BLaER1 (cell line): ENCODE measurements at regions not wholly inside any gene's neighbourhood (a gene's known extent, or its start where the extent isn't known, plus 50 kb on each side); places are given as distances from the start of the nearest gene placed in this dataset.
"Not testable (repeated sequence)": the region's sequence is repeated elsewhere in the genome, so short reads cannot be mapped to it uniquely, and the experiment has no call there.

Source experiments
- H3K27ac ChIP-seq: shearing (Covaris generic); formaldehyde crosslinking; 2 replicates; pipeline ENCODE4 v1.8.1; 2022
- H3K27me3 ChIP-seq: shearing (Covaris generic); formaldehyde crosslinking; 2 replicates; pipeline ENCODE4 v1.8.1; 2022
- H3K36me3 ChIP-seq: shearing (Covaris generic); formaldehyde crosslinking; 2 replicates; pipeline ENCODE4 v1.8.1; 2022
- H3K4me1 ChIP-seq: shearing (Covaris generic); formaldehyde crosslinking; 2 replicates; pipeline ENCODE4 v1.8.1; 2022
- H3K4me2 ChIP-seq: shearing (Covaris generic); formaldehyde crosslinking; 2 replicates; pipeline ENCODE4 v1.8.1; 2022
- H3K4me3 ChIP-seq: shearing (Covaris generic); formaldehyde crosslinking; 2 replicates; pipeline ENCODE4 v1.8.1; 2022
- H3K9ac ChIP-seq: shearing (Covaris generic); formaldehyde crosslinking; 2 replicates; pipeline ENCODE4 v1.8.1; 2022
- H3K9me3 ChIP-seq: shearing (Covaris generic); formaldehyde crosslinking; 2 replicates; pipeline ENCODE4 v1.8.1; 2022
- H4K20me1 ChIP-seq: shearing (Covaris generic); formaldehyde crosslinking; 2 replicates; pipeline ENCODE4 v1.8.1; 2022
- Cebpa-rat ChIP-seq: shearing (Covaris generic); IDR thresholded peaks from 2 replicates; pipeline ENCODE4 v1.8.1; 2022

- H3K4me3 ChIP-seq = no peak overlapping the region
- H3K27ac ChIP-seq = no peak overlapping the region
- no peaks in the 10 kb centered on the region for H3K4me1 ChIP-seq
- no peaks in the 10 kb centered on the region for H4K20me1 ChIP-seq
- no peaks in the 10 kb centered on the region for H3K36me3 ChIP-seq
- H3K27me3 ChIP-seq = no peaks in the 10 kb centered on the region
- no peak for TF ChIP-seq Cebpa-rat
- H3K9ac ChIP-seq = no peak overlapping the region
- H3K9me3 ChIP-seq = no peaks in the 10 kb centered on the region
- H3K4me2 ChIP-seq = no peak overlapping the region
These were observed 120.4 kb upstream of the SERPINE2 start for GRCh38 chr2:224159345-224159928.

- no peaks in the 10 kb centered on the region for H3K4me1 ChIP-seq
- no peaks in the 10 kb centered on the region for H3K9me3 ChIP-seq
- no peaks in the 10 kb centered on the region for H4K20me1 ChIP-seq
- H3K36me3 ChIP-seq = no peaks in the 10 kb centered on the region
- no peak overlapping the region for H3K4me2 ChIP-seq
- no peak overlapping the region for H3K9ac ChIP-seq
- TF ChIP-seq Cebpa-rat = no peak
- no peak overlapping the region for H3K27ac ChIP-seq
- H3K4me3 ChIP-seq = no peak overlapping the region
- no peaks in the 10 kb centered on the region for H3K27me3 ChIP-seq
These were observed 119.7 kb upstream of the SERPINE2 start for GRCh38 chr2:224158831-224159230.

GRCh38 chr2:224158061-224158460, 119.0 kb upstream of the SERPINE2 start:
- Histone ChIP-seq H4K20me1 (no peaks in the 10 kb centered on the region), H3K9me3 (no peaks in the 10 kb centered on the region), H3K27me3 (no peaks in the 10 kb centered on the region), H3K36me3 (no peaks in the 10 kb centered on the region), H3K4me1 (no peaks in the 10 kb centered on the region), H3K9ac (no peak overlapping the region), H3K4me2 (no peak overlapping the region), H3K27ac (no peak overlapping the region), H3K4me3 (no peak overlapping the region)
- no peak for TF ChIP-seq Cebpa-rat

- Histone ChIP-seq H3K9me3 (no peaks in the 10 kb centered on the region), H3K4me3 (no peak overlapping the region), H3K9ac (no peak overlapping the region), H4K20me1 (no peaks in the 10 kb centered on the region), H3K4me1 (no peaks in the 10 kb centered on the region), H3K36me3 (no peaks in the 10 kb centered on the region), H3K27ac (no peak overlapping the region), H3K4me2 (no peak overlapping the region), H3K27me3 (no peaks in the 10 kb centered on the region)
- TF ChIP-seq Cebpa-rat = no peak
These were observed 118.6 kb upstream of the SERPINE2 start for GRCh38 chr2:224157655-224158054.

- Histone ChIP-seq H3K36me3 (no peaks in the 10 kb centered on the region), H3K9me3 (no peaks in the 10 kb centered on the region), H3K9ac (no peak overlapping the region), H4K20me1 (no peaks in the 10 kb centered on the region), H3K27me3 (no peaks in the 10 kb centered on the region), H3K4me2 (no peak overlapping the region), H3K27ac (no peak overlapping the region), H3K4me3 (no peak overlapping the region), H3K4me1 (no peaks in the 10 kb centered on the region)
- TF ChIP-seq Cebpa-rat = no peak
These were observed 117.3 kb upstream of the SERPINE2 start for GRCh38 chr2:224156436-224156835.

GRCh38 chr2:224155896-224156295, 116.8 kb upstream of the SERPINE2 start:
- H3K9ac ChIP-seq = no peak overlapping the region
- H3K4me1 ChIP-seq = no peaks in the 10 kb centered on the region
- no peaks in the 10 kb centered on the region for H3K9me3 ChIP-seq
- no peaks in the 10 kb centered on the region for H3K36me3 ChIP-seq
- no peak overlapping the region for H3K27ac ChIP-seq
- no peak for TF ChIP-seq Cebpa-rat
- no peak overlapping the region for H3K4me3 ChIP-seq
- H3K27me3 ChIP-seq = no peaks in the 10 kb centered on the region
- H3K4me2 ChIP-seq = no peak overlapping the region
- no peaks in the 10 kb centered on the region for H4K20me1 ChIP-seq

- no peaks in the 10 kb centered on the region for H3K27me3 ChIP-seq
- H3K4me1 ChIP-seq = no peaks in the 10 kb centered on the region
- H3K4me2 ChIP-seq = no peak overlapping the region
- no peak for TF ChIP-seq Cebpa-rat
- H3K4me3 ChIP-seq = no peak overlapping the region
- H3K9ac ChIP-seq = no peak overlapping the region
- no peaks in the 10 kb centered on the region for H4K20me1 ChIP-seq
- no peak overlapping the region for H3K27ac ChIP-seq
- no peaks in the 10 kb centered on the region for H3K9me3 ChIP-seq
- no peaks in the 10 kb centered on the region for H3K36me3 ChIP-seq
These were observed 116.3 kb upstream of the SERPINE2 start for GRCh38 chr2:224155371-224155770.

GRCh38 chr2:224151680-224152310, 112.7 kb upstream of the SERPINE2 start:
- Histone ChIP-seq H4K20me1 (no peaks in the 10 kb centered on the region), H3K9ac (no peak overlapping the region), H3K4me2 (no peak overlapping the region), H3K27me3 (no peaks in the 10 kb centered on the region), H3K27ac (no peak overlapping the region), H3K4me1 (no peaks in the 10 kb centered on the region), H3K36me3 (no peaks in the 10 kb centered on the region), H3K4me3 (no peak overlapping the region), H3K9me3 (no peaks in the 10 kb centered on the region)
- TF ChIP-seq Cebpa-rat = no peak

GRCh38 chr2:224151161-224151560, 112.1 kb upstream of the SERPINE2 start:
- Histone ChIP-seq H3K4me2 (no peak overlapping the region), H3K27ac (no peak overlapping the region), H3K36me3 (no peaks in the 10 kb centered on the region), H3K9me3 (no peaks in the 10 kb centered on the region), H3K4me3 (no peak overlapping the region), H3K27me3 (no peaks in the 10 kb centered on the region), H4K20me1 (no peaks in the 10 kb centered on the region), H3K4me1 (peaks cover 4% of the 10 kb centered on the region; the same call in 1 of the 2 replicates), H3K9ac (no peak overlapping the region)
- TF ChIP-seq Cebpa-rat = no peak

GRCh38 chr2:224148058-224148457, 109.0 kb upstream of the SERPINE2 start:
- not testable (repeated sequence) for H4K20me1 ChIP-seq, H3K9ac ChIP-seq, H3K4me3 ChIP-seq, H3K27me3 ChIP-seq, H3K36me3 ChIP-seq, H3K4me1 ChIP-seq, H3K27ac ChIP-seq, H3K9me3 ChIP-seq, H3K4me2 ChIP-seq

GRCh38 chr2:224147174-224147573, 108.1 kb upstream of the SERPINE2 start:
- Histone ChIP-seq H3K27ac (no peak overlapping the region), H3K27me3 (no peaks in the 10 kb centered on the region), H4K20me1 (no peaks in the 10 kb centered on the region), H3K36me3 (no peaks in the 10 kb centered on the region), H3K4me3 (no peak overlapping the region), H3K9me3 (no peaks in the 10 kb centered on the region), H3K4me1 (peaks cover 5% of the 10 kb centered on the region; the same call in 1 of the 2 replicates), H3K9ac (no peak overlapping the region), H3K4me2 (no peak overlapping the region)
- no peak for TF ChIP-seq Cebpa-rat
